Ovary (tissue), 7 donors: ENCODE measurements at regions not wholly inside any gene's neighbourhood (a gene's known extent, or its start where the extent isn't known, plus 50 kb on each side); places are given as distances from the start of the nearest gene placed in this dataset.

ENCODE experiments used
- DNase-seq, 5 donors: peaks; one replicate each; pipeline ENCODE4 v3.0.0-alpha.2; 2019 to 2020
- H3K27ac ChIP-seq, 2 donors: fragments of 200-600 bp; one replicate each; pipeline versions ENCODE4 v1.5.1 to v1.8.0; 2019 to 2022
- H3K27me3 ChIP-seq: fragments of 200-600 bp; one replicate; pipeline ENCODE4 v1.8.0; 2022
- H3K36me3 ChIP-seq: fragments of 200-600 bp; sonication (generic); one replicate; pipeline ENCODE4 v1.5.1; 2019
- H3K4me1 ChIP-seq: one replicate; pipeline ENCODE4 v1.8.1; 2013; ENCODE audit warnings: mild to moderate bottlenecking, moderate library complexity; ENCODE audit not compliant: insufficient read depth
- H3K4me3 ChIP-seq: fragments of 200-600 bp; sonication (generic); one replicate; pipeline ENCODE4 v1.5.1; 2017
- H3K9me3 ChIP-seq, 2 donors: fragments of 200-600 bp in 1 of 2; sonication (generic) in 1 of 2; one replicate each; pipeline versions ENCODE4 v1.5.1 to v1.8.1; 2013 to 2019; ENCODE audit warnings: mild to moderate bottlenecking in 1 of 2, moderate library complexity in 1 of 2
- CTCF ChIP-seq, 3 donors: fragments of 450-650 bp in 2 of 3; fragments of 200-600 bp in 1 of 3; IDR thresholded peaks; one replicate each; pipeline versions ENCODE4 v1.5.1 to v1.8.0; 2016 to 2022; ENCODE audit warnings: antibody characterized with exemption in 3 of 3, mild to moderate bottlenecking in 1 of 3
- EP300 ChIP-seq: sonication (generic); formaldehyde crosslinking; IDR thresholded peaks from one replicate; pipeline ENCODE4 v1.6.1; 2017; ENCODE audit warnings: antibody characterized with exemption
- POLR2A ChIP-seq: fragments of 450-650 bp; IDR thresholded peaks from one replicate; pipeline ENCODE4 v1.6.1; 2017; ENCODE audit warnings: antibody characterized with exemption, mild to moderate bottlenecking, moderate library complexity
- WGBS, 3 donors: extraction: QIAGEN DNeasy Blood & Tissue Kit in 1 of 3; methylation state at CpG; one replicate each; pipeline versions ENCODE4 v1.1.5 to v1.1.7; 2013 to 2017; 5-methylcytosine and 5-hydroxymethylcytosine counted together
- intact Hi-C, 4 donors: fragments of 100-400 bp; cut with DNase I; formaldehyde crosslinking; loops; one replicate each; pipeline versions ENCODE4 v1.11.0 to v1.15.1; 2022 to 2023
- donor health status: DM: no; HTN: no; CAD: no; lungs with moderate emphysema.
- donor health status: DM: no; HTN: no; CAD: no.
- donor health status: Bipolar disorder and iron deficiency.
- donor health status: DM: no; HTN: no; CAD: no.
- donor health status: DM: yes; HTN: yes; CAD: no.

DNA sequence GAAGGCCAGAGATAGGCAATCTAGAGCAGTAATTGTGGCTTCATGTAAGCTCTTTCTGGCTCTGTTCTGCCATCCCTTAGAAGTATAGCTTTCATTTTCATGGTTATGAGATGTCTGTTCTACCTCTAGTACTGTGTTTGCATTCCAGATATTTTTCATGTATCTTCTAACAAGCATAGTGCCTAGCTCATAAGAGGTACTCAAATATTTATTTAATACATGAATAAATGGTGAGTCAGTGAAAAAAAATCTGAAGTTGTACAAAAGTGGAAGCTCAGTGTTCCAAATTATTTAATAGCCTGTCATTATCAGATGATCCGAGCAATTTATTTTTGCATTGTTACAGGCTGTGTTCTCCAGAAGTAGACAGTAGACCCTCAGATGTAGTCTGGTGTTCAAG, 64.3 kb downstream of the OXSM start:
- H3K4me1 ChIP-seq, result no peaks in the 10 kb centered on the region
- intact Hi-C loops, result no loop called here
- no peak overlapping the region for H3K27ac ChIP-seq
- H3K27me3 ChIP-seq, result no peaks in the 10 kb centered on the region
- no peak for TF ChIP-seq POLR2A
- TF ChIP-seq CTCF (IDR thresholded peaks at IDR 0.05), result no peak
- no peak for TF ChIP-seq EP300
- no peak overlapping the region for H3K4me3 ChIP-seq
- no peaks in the 10 kb centered on the region for H3K9me3 ChIP-seq
- H3K36me3 ChIP-seq, result no peaks in the 10 kb centered on the region
- DNase-seq, result no peak
- 17 to 21% (median 17%) methylated on average over 1 of the region's 1 CpG for WGBS, 3 donors

DNA sequence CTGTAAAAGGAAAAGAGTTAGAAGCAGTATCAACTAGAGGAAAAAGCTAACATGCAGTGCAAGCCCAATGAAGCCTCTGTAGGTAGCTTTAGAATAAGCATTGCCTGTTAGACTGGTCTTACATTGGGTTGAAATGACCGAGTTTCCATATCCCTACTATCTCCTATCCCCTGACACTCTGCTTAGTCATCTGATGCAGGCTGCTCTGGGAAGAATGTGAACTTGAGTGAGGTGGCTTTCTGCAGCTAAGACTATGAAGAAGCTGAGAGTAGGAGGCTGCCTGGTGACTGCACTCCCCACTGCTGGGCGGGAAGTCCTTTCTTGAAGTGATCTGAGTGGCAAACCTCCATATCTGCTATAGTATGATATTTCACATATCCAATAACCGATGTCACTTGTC, 64.7 kb downstream of the OXSM start:
- no peak for TF ChIP-seq EP300
- no peak for TF ChIP-seq CTCF (IDR thresholded peaks at IDR 0.05)
- no peak for TF ChIP-seq POLR2A
- 80 to 86% (median 84%) methylated on average over 3 of the region's 3 CpGs for WGBS, 3 donors
- Histone ChIP-seq H3K9me3 (no peaks in the 10 kb centered on the region), H3K36me3 (no peaks in the 10 kb centered on the region), H3K4me1 (no peaks in the 10 kb centered on the region), H3K27me3 (no peaks in the 10 kb centered on the region), H3K27ac (no peak overlapping the region), H3K4me3 (no peak overlapping the region)
- DNase-seq, result no peak
- intact Hi-C loops, result no loop called here

DNA sequence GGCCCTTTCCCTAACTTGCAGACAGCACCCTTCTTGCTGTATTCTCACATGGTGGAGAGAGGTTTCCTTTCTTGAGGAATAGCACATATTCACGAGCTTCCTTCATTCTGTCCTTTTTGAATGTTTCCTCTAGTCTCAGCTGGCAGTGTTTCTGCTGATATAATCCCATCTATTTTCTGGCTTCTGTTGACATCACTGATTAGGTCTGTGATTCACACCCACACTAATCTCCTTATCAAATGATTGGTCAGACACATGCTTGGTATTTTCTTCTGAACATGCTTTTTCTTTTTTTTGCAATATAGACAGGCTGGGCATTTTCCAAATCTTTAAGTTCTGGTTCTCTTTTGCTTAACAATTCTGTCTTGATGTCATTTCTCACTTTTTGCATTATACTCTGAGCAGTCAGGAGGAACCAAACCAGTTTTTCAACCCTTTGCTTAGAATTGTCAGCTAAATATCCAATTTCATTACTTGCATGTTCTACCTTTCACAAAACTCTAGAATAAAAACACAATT, 65.4 kb downstream of the OXSM start:
- Histone ChIP-seq H3K36me3 (no peaks in the 10 kb centered on the region), H3K4me1 (no peaks in the 10 kb centered on the region), H3K27ac (no peak overlapping the region), H3K9me3 (peaks cover 0 to 3% of the 10 kb centered on the region in 2 donors), H3K27me3 (no peaks in the 10 kb centered on the region), H3K4me3 (no peak overlapping the region)
- intact Hi-C loops, result no loop called here
- WGBS, 3 donors, result 61 to 84% (median 74%) methylated on average over 1 of the region's 1 CpG
- DNase-seq, result no peak
- no peak for TF ChIP-seq EP300
- TF ChIP-seq CTCF (IDR thresholded peaks at IDR 0.05), result no peak
- TF ChIP-seq POLR2A, result no peak

DNA sequence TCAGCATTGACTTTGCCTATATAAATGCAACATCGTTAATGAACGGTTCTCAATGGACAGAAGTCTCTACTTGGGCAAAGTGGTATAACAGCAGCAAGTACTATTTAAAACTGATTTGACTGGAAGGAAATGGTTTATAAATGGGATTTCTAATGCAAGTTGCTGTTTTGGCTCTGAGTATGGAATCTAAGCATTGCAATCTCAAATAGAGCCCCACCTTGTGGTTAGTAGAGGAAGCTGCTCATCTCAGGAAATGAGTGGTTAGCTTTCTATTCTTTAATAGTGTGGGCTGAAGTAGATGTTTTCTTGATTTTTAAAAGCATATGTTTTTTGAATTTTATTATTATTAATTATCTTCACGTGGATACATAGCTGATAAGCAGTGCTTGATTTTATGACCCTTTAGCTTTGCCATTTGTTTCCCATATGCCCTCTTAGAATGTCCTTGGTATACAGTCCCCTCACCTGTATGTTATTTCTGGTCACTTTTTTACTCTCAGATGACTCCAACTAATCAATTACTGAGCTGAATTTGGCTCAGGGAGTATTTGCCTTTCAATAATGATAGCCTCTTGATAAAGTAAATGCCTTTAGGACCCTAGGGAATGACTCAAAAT, 67.1 kb downstream of the OXSM start:
- Histone ChIP-seq H3K27me3 (no peaks in the 10 kb centered on the region), H3K36me3 (no peaks in the 10 kb centered on the region), H3K27ac (no peak overlapping the region), H3K4me1 (no peaks in the 10 kb centered on the region), H3K9me3 (peaks cover 0 to 4% of the 10 kb centered on the region in 2 donors), H3K4me3 (no peak overlapping the region)
- TF ChIP-seq POLR2A, result no peak
- TF ChIP-seq EP300, result no peak
- TF ChIP-seq CTCF (IDR thresholded peaks at IDR 0.05), result no peak
- intact Hi-C loops, result no loop called here
- DNase-seq, result no peak
- 64 to 72% (median 71%) methylated on average over 3 of the region's 3 CpGs for WGBS, 3 donors
